ENCODE measurements at regions not wholly inside any gene's neighbourhood (a gene's known extent, or its start where the extent isn't known, plus 50 kb on each side); places are given as distances from the start of the nearest gene placed in this dataset.

GRCh38 chr13:22256111-22256639 lies 585.3 kb downstream of the FGF9 start:
- 0 out of 2 replicates have a peak, but pooled peaks have one; percentile 7 for TF ChIP-seq CTCF (conservative IDR thresholded peaks at IDR 0.05; ENCODE audit: low read length)
- no peak for DNase-seq (ENCODE audit: low read depth)
- H3K4me3 ChIP-seq (ENCODE audit: low read length): no peak overlapping the region

GRCh38 chr13:22262001-22262885 lies 591.4 kb downstream of the FGF9 start:
- no peak overlapping the region for H3K4me3 ChIP-seq (ENCODE audit: low read length)
- no peak for TF ChIP-seq CTCF (conservative IDR thresholded peaks at IDR 0.05; ENCODE audit: low read length)
- DNase-seq (ENCODE audit: low read depth): no peak

GRCh38 chr13:22263185-22263584 lies 592.3 kb downstream of the FGF9 start:
- no peak for DNase-seq (ENCODE audit: low read depth)
- H3K4me3 ChIP-seq (ENCODE audit: low read length): no peak overlapping the region
- no peak for TF ChIP-seq CTCF (conservative IDR thresholded peaks at IDR 0.05; ENCODE audit: low read length)

GRCh38 chr13:22265563-22265962 lies 594.7 kb downstream of the FGF9 start:
- no peak overlapping the region for H3K4me3 ChIP-seq (ENCODE audit: low read length)
- no peak for DNase-seq (ENCODE audit: low read depth)
- no peak for TF ChIP-seq CTCF (conservative IDR thresholded peaks at IDR 0.05; ENCODE audit: low read length)

- TF ChIP-seq CTCF (conservative IDR thresholded peaks at IDR 0.05; ENCODE audit: low read length): no peak
- H3K4me3 ChIP-seq (ENCODE audit: low read length): no peak overlapping the region
- no peak for DNase-seq (ENCODE audit: low read depth)
These were observed 600.0 kb downstream of the FGF9 start for GRCh38 chr13:22270881-22271280.

GRCh38 chr13:22271903-22272302 lies 601.0 kb downstream of the FGF9 start:
- no peak for DNase-seq (ENCODE audit: low read depth)
- TF ChIP-seq CTCF (conservative IDR thresholded peaks at IDR 0.05; ENCODE audit: low read length): no peak
- H3K4me3 ChIP-seq (ENCODE audit: low read length): no peak overlapping the region

GRCh38 chr13:22275393-22275792 lies 604.5 kb downstream of the FGF9 start:
- no peak for DNase-seq (ENCODE audit: low read depth)
- TF ChIP-seq CTCF (conservative IDR thresholded peaks at IDR 0.05; ENCODE audit: low read length): no peak
- H3K4me3 ChIP-seq (ENCODE audit: low read length): no peak overlapping the region

Measured in AG10803 (cell line).